ENCODE measurements at regions not wholly inside any gene's neighbourhood (a gene's known extent, or its start where the extent isn't known, plus 50 kb on each side); places are given as distances from the start of the nearest gene placed in this dataset.

DNA sequence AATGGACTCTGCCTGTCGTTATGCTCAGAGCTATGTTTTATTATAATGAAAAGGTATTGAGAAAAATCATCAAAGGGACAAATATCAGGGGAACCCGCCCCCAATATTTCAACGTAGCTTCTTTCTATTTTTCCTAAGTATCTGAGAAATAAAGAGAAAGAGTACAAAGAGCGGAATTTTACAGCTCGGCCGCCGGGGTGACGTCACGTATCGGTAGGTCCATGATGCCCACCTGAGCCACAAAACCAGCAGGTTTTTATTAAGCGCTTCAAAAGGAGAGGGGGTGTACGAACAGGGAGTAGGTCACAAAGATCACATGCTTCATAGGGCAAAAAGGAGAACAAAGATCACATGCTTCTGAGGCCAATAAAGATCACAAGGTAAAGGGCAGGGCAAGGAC is 281.6 kb upstream of the POM121L12 start:
- Histone ChIP-seq H3K27me3 (no peaks in the 10 kb centered on the region), H3K36me3 (no peaks in the 10 kb centered on the region), H3K9me3 (no peaks in the 10 kb centered on the region), H3K4me3 (no peak overlapping the region), H3K27ac (no peak overlapping the region), H3K4me1 (ENCODE audit: insufficient read depth) (no peaks in the 10 kb centered on the region)
- no peak for DNase-seq
- intact Hi-C loops (cut with DNase I), result no loop called here
- WGBS, 3 donors, result 91 to 95% (median 95%) methylated on average over 12 of the region's 12 CpGs
- TF ChIP-seq, protein P1, sequence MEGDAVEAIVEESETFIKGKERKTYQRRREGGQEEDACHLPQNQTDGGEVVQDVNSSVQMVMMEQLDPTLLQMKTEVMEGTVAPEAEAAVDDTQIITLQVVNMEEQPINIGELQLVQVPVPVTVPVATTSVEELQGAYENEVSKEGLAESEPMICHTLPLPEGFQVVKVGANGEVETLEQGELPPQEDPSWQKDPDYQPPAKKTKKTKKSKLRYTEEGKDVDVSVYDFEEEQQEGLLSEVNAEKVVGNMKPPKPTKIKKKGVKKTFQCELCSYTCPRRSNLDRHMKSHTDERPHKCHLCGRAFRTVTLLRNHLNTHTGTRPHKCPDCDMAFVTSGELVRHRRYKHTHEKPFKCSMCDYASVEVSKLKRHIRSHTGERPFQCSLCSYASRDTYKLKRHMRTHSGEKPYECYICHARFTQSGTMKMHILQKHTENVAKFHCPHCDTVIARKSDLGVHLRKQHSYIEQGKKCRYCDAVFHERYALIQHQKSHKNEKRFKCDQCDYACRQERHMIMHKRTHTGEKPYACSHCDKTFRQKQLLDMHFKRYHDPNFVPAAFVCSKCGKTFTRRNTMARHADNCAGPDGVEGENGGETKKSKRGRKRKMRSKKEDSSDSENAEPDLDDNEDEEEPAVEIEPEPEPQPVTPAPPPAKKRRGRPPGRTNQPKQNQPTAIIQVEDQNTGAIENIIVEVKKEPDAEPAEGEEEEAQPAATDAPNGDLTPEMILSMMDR (IDR thresholded peaks at IDR 0.05), result no peak
- TF ChIP-seq EP300 (IDR thresholded peaks at IDR 0.05), result no peak
- no peak for TF ChIP-seq POLR2A (IDR thresholded peaks at IDR 0.05)

DNA sequence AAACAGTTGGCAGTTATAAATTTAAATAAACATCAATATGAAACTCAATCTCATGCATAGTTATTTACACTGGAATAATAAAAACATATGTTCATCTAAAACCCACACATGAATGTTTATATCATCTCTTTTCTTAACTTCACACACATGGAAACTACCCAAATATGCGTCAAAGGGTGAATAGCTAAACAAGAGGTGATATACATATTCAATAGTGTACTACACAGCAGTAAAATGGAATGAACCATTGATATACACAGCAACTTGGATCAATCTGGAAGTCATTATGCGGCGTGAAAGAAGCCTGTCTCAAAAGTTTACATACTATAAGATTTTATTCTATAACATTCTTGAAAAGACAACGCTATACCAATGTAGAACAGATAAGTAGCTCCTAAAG is 282.5 kb upstream of the POM121L12 start:
- Histone ChIP-seq H3K9me3 (no peaks in the 10 kb centered on the region), H3K36me3 (no peaks in the 10 kb centered on the region), H3K27me3 (no peaks in the 10 kb centered on the region), H3K4me1 (ENCODE audit: insufficient read depth) (no peaks in the 10 kb centered on the region), H3K4me3 (no peak overlapping the region), H3K27ac (no peak overlapping the region)
- no peak for DNase-seq
- WGBS, 3 donors, result 90 to 95% (median 93%) methylated on average over 4 of the region's 4 CpGs
- TF ChIP-seq EP300 (IDR thresholded peaks at IDR 0.05) (no peak), POLR2A (IDR thresholded peaks at IDR 0.05) (no peak)
- TF ChIP-seq, protein P1 (IDR thresholded peaks at IDR 0.05), result no peak
- intact Hi-C loops (cut with DNase I), result no loop called here

DNA sequence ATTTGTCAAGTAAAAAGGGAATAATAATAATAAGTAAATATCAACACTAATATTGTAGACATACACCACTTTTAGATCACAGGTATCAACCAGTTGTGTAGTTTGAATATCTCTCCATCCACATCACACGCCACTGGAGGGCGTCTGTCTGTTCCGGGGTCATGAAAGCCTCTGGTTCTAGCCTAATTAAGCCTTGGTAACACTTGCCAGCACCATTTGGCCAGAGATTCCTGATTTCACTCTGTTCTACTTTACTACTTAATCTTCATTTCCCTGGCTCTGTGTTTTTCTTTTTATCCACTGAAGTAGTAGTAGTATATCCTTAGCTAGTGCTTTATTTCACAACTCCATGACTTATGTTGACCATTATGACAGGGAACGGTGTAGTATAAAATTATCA is 285.6 kb upstream of the POM121L12 start:
- intact Hi-C loops (cut with DNase I), result no loop called here
- TF ChIP-seq EP300 (IDR thresholded peaks at IDR 0.05) (no peak), POLR2A (IDR thresholded peaks at IDR 0.05) (no peak)
- TF ChIP-seq, protein P1 (IDR thresholded peaks at IDR 0.05), result no peak
- no peaks in the 10 kb centered on the region for H3K27me3 ChIP-seq
- no peaks in the 10 kb centered on the region for H3K9me3 ChIP-seq
- no peaks in the 10 kb centered on the region for H3K4me1 ChIP-seq (ENCODE audit: insufficient read depth)
- no peak overlapping the region for H3K4me3 ChIP-seq
- H3K27ac ChIP-seq, result no peak overlapping the region
- no peak for DNase-seq
- H3K36me3 ChIP-seq, result no peaks in the 10 kb centered on the region
- 44 to 62% (median 50%) methylated on average over 4 of the region's 4 CpGs for WGBS, 3 donors

DNA sequence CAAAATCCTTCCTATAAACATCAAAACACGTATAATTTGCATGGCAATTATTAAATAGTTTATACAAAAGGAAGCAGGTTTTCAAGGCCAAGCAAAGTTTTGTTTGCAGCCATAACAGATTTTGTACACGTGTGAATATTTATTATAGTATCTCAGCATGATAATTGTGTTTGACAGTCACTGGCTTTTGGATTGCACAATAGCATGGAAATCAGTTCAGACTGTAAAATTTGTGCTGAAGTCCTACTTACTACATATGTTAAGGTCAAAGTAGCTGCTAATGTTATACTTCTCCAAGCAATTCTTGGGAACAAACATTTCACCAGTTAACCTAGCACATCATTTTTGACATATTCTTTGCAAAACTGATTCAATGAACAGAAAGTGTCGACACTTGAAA is 287.6 kb upstream of the POM121L12 start:
- no peak for DNase-seq
- H3K36me3 ChIP-seq, result no peaks in the 10 kb centered on the region
- no peaks in the 10 kb centered on the region for H3K27me3 ChIP-seq
- WGBS, 3 donors, result 40 to 53% (median 44%) methylated on average over 3 of the region's 3 CpGs
- H3K9me3 ChIP-seq, result no peaks in the 10 kb centered on the region
- TF ChIP-seq, protein P1 (IDR thresholded peaks at IDR 0.05), result no peak
- no peak for TF ChIP-seq EP300 (IDR thresholded peaks at IDR 0.05)
- TF ChIP-seq POLR2A (IDR thresholded peaks at IDR 0.05), result no peak
- no peaks in the 10 kb centered on the region for H3K4me1 ChIP-seq (ENCODE audit: insufficient read depth)
- intact Hi-C loops (cut with DNase I), result no loop called here
- no peak overlapping the region for H3K27ac ChIP-seq
- H3K4me3 ChIP-seq, result no peak overlapping the region
